Peyer's patch (tissue), 4 donors: ENCODE measurements at regions not wholly inside any gene's neighbourhood (a gene's known extent, or its start where the extent isn't known, plus 50 kb on each side); places are given as distances from the start of the nearest gene placed in this dataset.
A peak's percentile ranks its signal among the peaks of the same experiment; 100 is the strongest.

ENCODE experiments used
- DNase-seq, 3 donors: peaks; one replicate each; pipeline ENCODE4 v3.0.0-alpha.2; 2017 to 2019
- H3K27ac ChIP-seq, 4 donors: fragments of 200-600 bp; sonication (generic); one replicate each; pipeline ENCODE4 v1.5.1; 2016 to 2019
- H3K27me3 ChIP-seq, 2 donors: fragments of 200-600 bp; sonication (generic); one replicate each; pipeline ENCODE4 v1.5.1; 2019
- H3K36me3 ChIP-seq, 3 donors: fragments of 200-600 bp; sonication (generic); one replicate each; pipeline ENCODE4 v1.5.1; 2016 to 2019
- H3K4me1 ChIP-seq, 4 donors: fragments of 200-600 bp; sonication (generic); one replicate each; pipeline ENCODE4 v1.5.1; 2016 to 2019
- H3K4me3 ChIP-seq, 4 donors: fragments of 200-600 bp; sonication (generic); 1 replicate in 3 of 4; 2 replicates in 1 of 4; pipeline ENCODE4 v1.5.1; 2016 to 2019; ENCODE audit warnings: mild to moderate bottlenecking in 1 of 4
- H3K9me3 ChIP-seq, 4 donors: fragments of 200-600 bp; sonication (generic); one replicate each; pipeline ENCODE4 v1.5.1; 2016 to 2019; ENCODE audit warnings: mild to moderate bottlenecking in 1 of 4
- CTCF ChIP-seq, 6 experiments: fragments of 450-650 bp in 4 of 6; fragments of 200-600 bp in 2 of 6; sonication (generic) in 1 of 6; IDR thresholded peaks; one replicate each; pipeline ENCODE4 v1.5.1; 2017 to 2019; ENCODE audit warnings: antibody characterized with exemption in 6 of 6, mild to moderate bottlenecking in 3 of 6, moderate library complexity in 1 of 6
- POLR2A ChIP-seq, 2 donors: fragments of 450-650 bp; IDR thresholded peaks; one replicate each; pipeline ENCODE4 v1.5.1; 2017; ENCODE audit warnings: antibody characterized with exemption in 2 of 2, mild to moderate bottlenecking in 2 of 2, moderate library complexity in 2 of 2

GRCh38 chr9:89659473-89659872 lies 54.7 kb downstream of the GADD45G start:
- TF ChIP-seq POLR2A (IDR thresholded peaks at IDR 0.05) (no peak), CTCF (IDR thresholded peaks at IDR 0.05) (no peak)
- H3K4me3 ChIP-seq = no peak overlapping the region
- H3K9me3 ChIP-seq = no peaks in the 10 kb centered on the region
- H3K4me1 ChIP-seq = peaks cover 0 to 50% (median 11%) of the 10 kb centered on the region in 4 donors
- H3K36me3 ChIP-seq = no peaks in the 10 kb centered on the region
- no peak overlapping the region for H3K27ac ChIP-seq
- peak in 1 of 3 donors; percentile 31 for DNase-seq
- H3K27me3 ChIP-seq = no peaks in the 10 kb centered on the region

GRCh38 chr9:89659891-89660685 lies 55.3 kb downstream of the GADD45G start:
- Histone ChIP-seq H3K4me3 (no peak overlapping the region), H3K27me3 (no peaks in the 10 kb centered on the region), H3K9me3 (no peaks in the 10 kb centered on the region), H3K27ac (peak overlapping the region in 1 of 4 donors; percentile 8), H3K4me1 (peaks cover 0 to 51% (median 12%) of the 10 kb centered on the region in 4 donors), H3K36me3 (no peaks in the 10 kb centered on the region)
- TF ChIP-seq CTCF (IDR thresholded peaks at IDR 0.05) (no peak), POLR2A (IDR thresholded peaks at IDR 0.05) (no peak)
- DNase-seq = peak in 1 of 3 donors; percentile 33

GRCh38 chr9:89661391-89661949 lies 56.7 kb downstream of the GADD45G start:
- no peaks in the 10 kb centered on the region for H3K27me3 ChIP-seq
- DNase-seq = peak in 1 of 3 donors; percentile 66
- peak overlapping the region in 2 of 4 donors; percentile 28 to 31 for H3K4me3 ChIP-seq
- peak overlapping the region in 2 of 4 donors; percentile 82 to 90 for H3K27ac ChIP-seq
- TF ChIP-seq CTCF (IDR thresholded peaks at IDR 0.05) (no peak), POLR2A (IDR thresholded peaks at IDR 0.05) (no peak)
- H3K36me3 ChIP-seq = no peaks in the 10 kb centered on the region
- H3K4me1 ChIP-seq = peaks cover 0 to 51% (median 9%) of the 10 kb centered on the region in 4 donors
- H3K9me3 ChIP-seq = no peaks in the 10 kb centered on the region

- Histone ChIP-seq H3K4me3 (peak overlapping the region in 2 of 4 donors; percentile 28 to 31), H3K27ac (peak overlapping the region; percentile 39 to 90 (median 71)), H3K4me1 (peaks cover 0 to 51% (median 9%) of the 10 kb centered on the region in 4 donors), H3K36me3 (no peaks in the 10 kb centered on the region), H3K27me3 (no peaks in the 10 kb centered on the region), H3K9me3 (no peaks in the 10 kb centered on the region)
- peak; percentile 60 to 98 (median 97) for DNase-seq
- TF ChIP-seq CTCF (IDR thresholded peaks at IDR 0.05) (no peak), POLR2A (IDR thresholded peaks at IDR 0.05) (peak; percentile 35 to 61)
Measured at GRCh38 chr9:89661956-89662717, 57.3 kb downstream of the GADD45G start.

- Histone ChIP-seq H3K27ac (peak overlapping the region; percentile 39 to 90 (median 71)), H3K4me1 (peaks cover 0 to 51% (median 9%) of the 10 kb centered on the region in 4 donors), H3K27me3 (no peaks in the 10 kb centered on the region), H3K36me3 (no peaks in the 10 kb centered on the region), H3K4me3 (no peak overlapping the region), H3K9me3 (no peaks in the 10 kb centered on the region)
- peak in 1 of 3 donors; percentile 49 for DNase-seq
- TF ChIP-seq POLR2A (IDR thresholded peaks at IDR 0.05) = no peak
- no peak for TF ChIP-seq CTCF (IDR thresholded peaks at IDR 0.05)
Measured at GRCh38 chr9:89662718-89663613, 58.2 kb downstream of the GADD45G start.
